SK-N-SH (cell line): ENCODE measurements at regions not wholly inside any gene's neighbourhood (a gene's known extent, or its start where the extent isn't known, plus 50 kb on each side); places are given as distances from the start of the nearest gene placed in this dataset.

Source experiments
- CTCF ChIA-PET: fragments of 300-600, 350-600 bp; formaldehyde crosslinking; extraction: SDS; loops from one replicate; lab custom pipeline; 2021; lab: Yijun Ruan, JAX
- POLR2A ChIA-PET: fragments of 350-600 bp; sonication (Branson Sonifier 250); formaldehyde crosslinking; extraction: SDS; loops from one replicate; lab custom pipeline; 2020; ENCODE audit warnings: antibody characterized with exemption, inconsistent platforms; lab: Yijun Ruan, JAX
- DNase-seq: peaks from one replicate; pipeline ENCODE4 v3.0.0; 2012
- H2AFZ ChIP-seq: fragments of 200-600 bp; sonication (generic); 2 replicates; pipeline ENCODE4 v1.8.1; 2016; ENCODE audit warnings: antibody characterized with exemption, mild to moderate bottlenecking, low read depth
- H3F3A ChIP-seq: fragments of 200-600 bp; sonication (generic); replicated peaks from 2 replicates; pipeline ENCODE3; 2016; ENCODE audit warnings: antibody characterized with exemption, mild to moderate bottlenecking; ENCODE audit not compliant: insufficient read depth
- H3K27ac ChIP-seq, 2 experiments: fragments of 200-500 bp in 1 of 2; fragments of 200-600 bp in 1 of 2; sonication (Bioruptor generic) in 1 of 2; sonication (generic), shearing (Covaris generic) in 1 of 2; 2 replicates each; pipeline versions ENCODE4 v1.5.1 to v1.6.1; 2014 to 2016; ENCODE audit warnings: low read depth in 2 of 2, inconsistent platforms in 1 of 2, low read length in 1 of 2, mild to moderate bottlenecking in 1 of 2, mixed read lengths in 1 of 2
- H3K27me3 ChIP-seq: fragments of 200-600 bp; sonication (generic), shearing (Covaris generic); 2 replicates; pipeline ENCODE4 v1.6.1; 2016; ENCODE audit warnings: mixed run types; ENCODE audit not compliant: insufficient read depth
- H3K36me3 ChIP-seq, 2 experiments: fragments of 200-500 bp in 1 of 2; fragments of 200-600 bp in 1 of 2; sonication (Bioruptor generic) in 1 of 2; sonication (generic) in 1 of 2; replicated peaks in 1 of 2; 2 replicates each; pipeline versions ENCODE3 to v1.5.1; 2014 to 2016; ENCODE audit warnings: low read length in 1 of 2, mild to moderate bottlenecking in 1 of 2; ENCODE audit not compliant: insufficient read depth in 2 of 2, control insufficient read depth in 1 of 2
- H3K4me1 ChIP-seq, 2 experiments: fragments of 200-500 bp in 1 of 2; fragments of 200-600 bp in 1 of 2; sonication (Bioruptor generic) in 1 of 2; sonication (generic), shearing (Covaris generic) in 1 of 2; 2 replicates each; pipeline versions ENCODE4 v1.5.1 to v1.6.1; 2014 to 2016; ENCODE audit warnings: low read depth in 1 of 2, low read length in 1 of 2, mixed run types in 1 of 2; ENCODE audit not compliant: insufficient read depth in 2 of 2, control insufficient read depth in 1 of 2
- H3K4me2 ChIP-seq: fragments of 200-600 bp; sonication (generic), shearing (Covaris generic); 2 replicates; pipeline ENCODE4 v1.6.1; 2017; ENCODE audit warnings: mixed run types
- H3K4me3 ChIP-seq, 2 experiments: fragments of 200-500 bp in 1 of 2; fragments of 200-600 bp in 1 of 2; sonication (Bioruptor generic) in 1 of 2; sonication (generic), shearing (Covaris generic) in 1 of 2; 2 replicates each; pipeline versions ENCODE4 v1.5.1 to v1.8.1; 2014 to 2016; ENCODE audit warnings: low read depth in 2 of 2, inconsistent platforms in 1 of 2, low read length in 1 of 2, mild to moderate bottlenecking in 1 of 2, mixed read lengths in 1 of 2, moderate library complexity in 1 of 2
- H3K79me2 ChIP-seq: fragments of 200-600 bp; sonication (generic); 2 replicates; pipeline ENCODE4 v1.8.1; 2017; ENCODE audit warnings: mild to moderate bottlenecking; ENCODE audit not compliant: insufficient read depth
- H3K9ac ChIP-seq: fragments of 200-600 bp; sonication (generic); 2 replicates; pipeline ENCODE4 v1.6.1; 2017; ENCODE audit warnings: mixed run types
- H3K9me2 ChIP-seq: fragments of 200-600 bp; sonication (generic); 2 replicates; pipeline ENCODE4 v1.6.1; 2017; ENCODE audit warnings: mixed run types
- H3K9me3 ChIP-seq: fragments of 200-600 bp; sonication (generic); 2 replicates; pipeline ENCODE4 v1.6.1; 2017; ENCODE audit warnings: mixed run types, mild to moderate bottlenecking, moderate library complexity
- H4K20me1 ChIP-seq: fragments of 200-600 bp; sonication (generic); 2 replicates; pipeline ENCODE4 v1.6.1; 2017; ENCODE audit warnings: mild to moderate bottlenecking, mixed run types; ENCODE audit not compliant: insufficient read depth
- CHD2 ChIP-seq: fragments of 150-350 bp; IDR thresholded peaks from 2 replicates; pipeline ENCODE4 v1.6.1; 2018; ENCODE audit warnings: low read length; ENCODE audit not compliant: partially characterized antibody
- EP300 ChIP-seq, 2 experiments: IDR thresholded peaks; 2 replicates each; pipeline versions ENCODE4 v1.4.0 to v1.6.1; 2012; ENCODE audit warnings: borderline replicate concordance in 1 of 2, low read depth in 1 of 2, low read length in 1 of 2
- EZH2phosphoT487 ChIP-seq: fragments of 200-600 bp; sonication (generic); IDR thresholded peaks from 2 replicates; pipeline ENCODE4 v1.6.1; 2017; ENCODE audit warnings: low read depth, mixed run types, mild to moderate bottlenecking, antibody characterized with exemption, moderate library complexity, borderline replicate concordance
- FOXJ3 ChIP-seq: sonication (generic); formaldehyde crosslinking; IDR thresholded peaks from 2 replicates; pipeline ENCODE4 v1.5.1; 2020; ENCODE audit warnings: mild to moderate bottlenecking, missing genetic modification reagents
- FOXM1 ChIP-seq: IDR thresholded peaks from 2 replicates; pipeline ENCODE4 v1.4.0; 2012; ENCODE audit warnings: low read depth, mild to moderate bottlenecking
- MEF2A ChIP-seq: IDR thresholded peaks from 2 replicates; pipeline ENCODE4 v1.4.0; 2012; ENCODE audit warnings: low read depth, borderline replicate concordance
- NRF1 ChIP-seq: IDR thresholded peaks from 2 replicates; pipeline ENCODE4 v1.6.1; 2012; ENCODE audit warnings: low read depth, mild to moderate bottlenecking, low read length
- RAD21 ChIP-seq: IDR thresholded peaks from 2 replicates; pipeline ENCODE4 v1.6.1; 2012; ENCODE audit warnings: mild to moderate bottlenecking, low read length
- REST ChIP-seq: IDR thresholded peaks from 2 replicates; pipeline ENCODE4 v1.6.1; 2012; ENCODE audit warnings: mild to moderate bottlenecking, low read depth, low read length, moderate library complexity
- RXRA ChIP-seq: IDR thresholded peaks from 2 replicates; pipeline ENCODE4 v1.4.0; 2012; ENCODE audit warnings: low read depth, mild to moderate bottlenecking, borderline replicate concordance
- SIN3A ChIP-seq: IDR thresholded peaks from 2 replicates; pipeline ENCODE4 v1.6.1; 2012; ENCODE audit warnings: low read depth, mild to moderate bottlenecking, low read length, moderate library complexity, borderline replicate concordance
- SMC3 ChIP-seq: IDR thresholded peaks from 2 replicates; pipeline ENCODE4 v1.6.1; 2012; ENCODE audit warnings: low read depth, low read length, improper control_type of control experiment
- TAF1 ChIP-seq: IDR thresholded peaks from 2 replicates; pipeline ENCODE4 v1.6.1; 2012; ENCODE audit warnings: low read depth, mild to moderate bottlenecking, low read length, moderate library complexity, borderline replicate concordance
- TCF12 ChIP-seq: IDR thresholded peaks from 2 replicates; pipeline ENCODE4 v1.4.0; 2012
- USF1 ChIP-seq: IDR thresholded peaks from 2 replicates; pipeline ENCODE4 v1.4.0; 2012; ENCODE audit warnings: low read depth, borderline replicate concordance
- YY1 ChIP-seq: IDR thresholded peaks from 2 replicates; pipeline ENCODE4 v1.4.0; 2012; ENCODE audit warnings: low read depth, mild to moderate bottlenecking
- WGBS: methylation state at CpG from one replicate; pipeline ENCODE4 v1.1.6; 2017; ENCODE audit warnings: low lambda C conversion rate; 5-methylcytosine and 5-hydroxymethylcytosine counted together

- CTCF ChIA-PET, result interaction anchor here (1.0 kb wide), 1 partner anchor 9 kb away, joined by 4 read pairs; no protein-coding TSS in a partner anchor
- DNase-seq, result peak; percentile 1
- Histone ChIP-seq H4K20me1 (no peaks in the 10 kb centered on the region), H3K9ac (no peak overlapping the region), H3K9me2 (no peaks in the 10 kb centered on the region), H3K36me3 (no peaks in the 10 kb centered on the region), H3K9me3 (no peaks in the 10 kb centered on the region), H2AFZ (no peak overlapping the region), H3K4me1 (no peaks in the 10 kb centered on the region), H3F3A (no peaks in the 10 kb centered on the region), H3K27ac (no peak overlapping the region), H3K4me2 (no peak overlapping the region), H3K27me3 (no peaks in the 10 kb centered on the region), H3K4me3 (no peak overlapping the region), H3K79me2 (no peaks in the 10 kb centered on the region)
- WGBS, result 62% methylated on average over 17 of the region's 18 CpGs
- TF ChIP-seq SMC3, result no peak
- no peak for TF ChIP-seq RAD21
- no peak for TF ChIP-seq RXRA
- no peak for TF ChIP-seq SIN3A
- TF ChIP-seq EP300 (IDR thresholded peaks at IDR 0.05; ENCODE audit: borderline replicate concordance in 1 of 2, low read depth in 1 of 2, low read length in 1 of 2), result no peak
- TF ChIP-seq TCF12, result no peak
- TF ChIP-seq CHD2, result no peak
- no peak for TF ChIP-seq MEF2A
- TF ChIP-seq EZH2phosphoT487, result no peak
- no peak for TF ChIP-seq YY1
- TF ChIP-seq REST, result no peak
- no peak for TF ChIP-seq USF1
- no peak for TF ChIP-seq FOXM1
- no peak for TF ChIP-seq NRF1
- TF ChIP-seq TAF1, result no peak
- no peak for TF ChIP-seq FOXJ3 (CRISPR knock-in tag)
- POLR2A ChIA-PET, result no interaction called here
These were observed 961.7 kb downstream of the RPA4 start for GRCh38 chrX:97845451-97845850.
